HUES6 (cell line): ENCODE measurements at regions not wholly inside any gene's neighbourhood (a gene's known extent, or its start where the extent isn't known, plus 50 kb on each side); places are given as distances from the start of the nearest gene placed in this dataset.
A peak's percentile ranks its signal among the peaks of the same experiment; 100 is the strongest.
"Not testable (repeated sequence)": the region's sequence is repeated elsewhere in the genome, so short reads cannot be mapped to it uniquely, and the experiment has no call there.

Experiments
- H3K27ac ChIP-seq: 2 replicates; pipeline ENCODE4 v1.7.0; 2013; ENCODE audit warnings: low read depth, mild to moderate bottlenecking, low read length, inconsistent platforms
- H3K27me3 ChIP-seq: 2 replicates; pipeline ENCODE4 v1.6.1; 2013; ENCODE audit warnings: low read length; ENCODE audit not compliant: control insufficient read depth, insufficient read depth
- H3K36me3 ChIP-seq: 2 replicates; pipeline ENCODE4 v1.6.1; 2013; ENCODE audit warnings: low read length; ENCODE audit not compliant: control insufficient read depth, insufficient read depth
- H3K4me1 ChIP-seq: 2 replicates; pipeline ENCODE4 v1.6.1; 2013; ENCODE audit warnings: low read length; ENCODE audit not compliant: control insufficient read depth, insufficient read depth
- H3K4me3 ChIP-seq: 2 replicates; pipeline ENCODE4 v1.5.1; 2013; ENCODE audit warnings: low read depth, low read length
- H3K9ac ChIP-seq: one replicate; pipeline ENCODE4 v1.6.1; 2013; ENCODE audit warnings: mild to moderate bottlenecking, low read length
- H3K9me3 ChIP-seq: 2 replicates; pipeline ENCODE4 v1.6.1; 2013; ENCODE audit warnings: low read depth, low read length; ENCODE audit not compliant: control insufficient read depth, insufficient read depth

- H3K27ac ChIP-seq, H3K27me3 ChIP-seq: not testable (repeated sequence)
- peaks cover 11% of the 10 kb centered on the region for H3K4me1 ChIP-seq
Measured at GRCh38 chr7:83263442-83264034, 100.9 kb upstream of the PCLO start.

GRCh38 chr7:83259064-83259463 is 96.4 kb upstream of the PCLO start:
- Histone ChIP-seq H3K36me3 (no peaks in the 10 kb centered on the region), H3K4me1 (no peaks in the 10 kb centered on the region), H3K9me3 (no peaks in the 10 kb centered on the region), H3K27ac (no peak overlapping the region), H3K27me3 (no peaks in the 10 kb centered on the region), H3K9ac (no peak overlapping the region), H3K4me3 (no peak overlapping the region)

More at GRCh38 chr7:83263442-83264034, 100.9 kb upstream of the PCLO start:
- H3K9ac ChIP-seq, H3K9me3 ChIP-seq, H3K4me3 ChIP-seq, H3K36me3 ChIP-seq: not testable (repeated sequence)

- no peak overlapping the region for H3K27ac ChIP-seq
Measured at GRCh38 chr7:83248000-83248399, 85.3 kb upstream of the PCLO start.

GRCh38 chr7:83219231-83219630 is 56.5 kb upstream of the PCLO start:
- H3K4me1 ChIP-seq, H3K36me3 ChIP-seq, H3K27ac ChIP-seq, H3K4me3 ChIP-seq, H3K9me3 ChIP-seq, H3K27me3 ChIP-seq, H3K9ac ChIP-seq: not testable (repeated sequence)

More at GRCh38 chr7:83248000-83248399, 85.3 kb upstream of the PCLO start:
- H3K4me1 ChIP-seq = no peaks in the 10 kb centered on the region
- no peaks in the 10 kb centered on the region for H3K36me3 ChIP-seq
- H3K9ac ChIP-seq = no peak overlapping the region
- H3K4me3 ChIP-seq = no peak overlapping the region
- no peaks in the 10 kb centered on the region for H3K27me3 ChIP-seq
- no peaks in the 10 kb centered on the region for H3K9me3 ChIP-seq

- Histone ChIP-seq H3K27ac (peak overlapping the region; percentile 81), H3K9me3 (no peaks in the 10 kb centered on the region), H3K4me1 (peaks cover 30% of the 10 kb centered on the region), H3K4me3 (no peak overlapping the region), H3K9ac (no peak overlapping the region), H3K27me3 (no peaks in the 10 kb centered on the region), H3K36me3 (no peaks in the 10 kb centered on the region)
Measured at GRCh38 chr7:83212883-83213282, 50.2 kb upstream of the PCLO start.
